ENCODE measurements at regions not wholly inside any gene's neighbourhood (a gene's known extent, or its start where the extent isn't known, plus 50 kb on each side); places are given as distances from the start of the nearest gene placed in this dataset.

- Histone ChIP-seq H3K9me3 (ENCODE audit: control insufficient read depth in 2 of 2, insufficient read depth in 1 of 2, low read depth in 1 of 2, low read length in 1 of 2) (peaks cover 0 to 5% of the 10 kb centered on the region in 2 donors), H3K36me3 (ENCODE audit: control insufficient read depth in 2 of 2, insufficient read depth in 2 of 2, low read length in 1 of 2) (no peaks in the 10 kb centered on the region), H3K4me1 (ENCODE audit: control insufficient read depth in 2 of 2, insufficient read depth in 2 of 2, low read length in 1 of 2) (peaks cover 0 to 3% of the 10 kb centered on the region in 2 donors), H3K27me3 (ENCODE audit: control insufficient read depth in 1 of 2, insufficient read depth in 2 of 2, low read length in 2 of 2) (no peaks in the 10 kb centered on the region), H3K27ac (ENCODE audit: low read depth in 2 of 2, low read length in 1 of 2) (no peak overlapping the region), H3K4me3 (ENCODE audit: low read depth in 1 of 2, low read length in 2 of 2) (no peak overlapping the region)
- WGBS, 2 donors: 73 to 77% methylated on average over 7 of the region's 7 CpGs
These were observed 358.4 kb downstream of the CTTN start for GRCh38 chr11:70756756-70757155.

DNA sequence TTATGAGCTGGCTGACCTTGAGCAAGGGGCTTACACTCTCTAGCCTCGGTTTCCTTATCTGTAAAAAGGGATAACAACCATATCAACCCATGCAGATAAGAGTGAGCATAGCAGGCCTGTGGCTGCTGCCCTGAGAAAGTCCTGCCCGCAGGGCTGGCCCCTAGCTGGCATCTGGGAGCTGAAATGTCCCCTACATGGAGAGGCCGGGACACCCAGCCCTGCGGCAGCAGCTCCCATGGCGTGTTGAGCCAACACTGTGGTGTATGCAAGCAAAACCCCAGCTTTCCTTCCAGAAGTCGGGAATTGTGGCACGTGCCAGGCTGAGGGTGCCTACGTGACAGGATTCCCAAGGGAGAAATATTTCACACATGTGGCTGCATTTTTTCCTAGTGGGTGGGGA is 358.9 kb downstream of the CTTN start:
- 79 to 84% methylated on average over 8 of the region's 8 CpGs for WGBS, 2 donors
- H3K9me3 ChIP-seq (ENCODE audit: control insufficient read depth in 2 of 2, insufficient read depth in 1 of 2, low read depth in 1 of 2, low read length in 1 of 2): peaks cover 0 to 5% of the 10 kb centered on the region in 2 donors
- H3K4me1 ChIP-seq (ENCODE audit: control insufficient read depth in 2 of 2, insufficient read depth in 2 of 2, low read length in 1 of 2): peaks cover 0 to 3% of the 10 kb centered on the region in 2 donors
- H3K4me3 ChIP-seq (ENCODE audit: low read depth in 1 of 2, low read length in 2 of 2): no peak overlapping the region
- no peaks in the 10 kb centered on the region for H3K27me3 ChIP-seq (ENCODE audit: control insufficient read depth in 1 of 2, insufficient read depth in 2 of 2, low read length in 2 of 2)
- no peak overlapping the region for H3K27ac ChIP-seq (ENCODE audit: low read depth in 2 of 2, low read length in 1 of 2)
- no peaks in the 10 kb centered on the region for H3K36me3 ChIP-seq (ENCODE audit: control insufficient read depth in 2 of 2, insufficient read depth in 2 of 2, low read length in 1 of 2)

- 90 to 91% methylated on average over 20 of the region's 20 CpGs for WGBS, 2 donors
- Histone ChIP-seq H3K9me3 (ENCODE audit: control insufficient read depth in 2 of 2, insufficient read depth in 1 of 2, low read depth in 1 of 2, low read length in 1 of 2) (peaks cover 0 to 5% of the 10 kb centered on the region in 2 donors), H3K27ac (ENCODE audit: low read depth in 2 of 2, low read length in 1 of 2) (no peak overlapping the region), H3K27me3 (ENCODE audit: control insufficient read depth in 1 of 2, insufficient read depth in 2 of 2, low read length in 2 of 2) (no peaks in the 10 kb centered on the region), H3K36me3 (ENCODE audit: control insufficient read depth in 2 of 2, insufficient read depth in 2 of 2, low read length in 1 of 2) (no peaks in the 10 kb centered on the region), H3K4me1 (ENCODE audit: control insufficient read depth in 2 of 2, insufficient read depth in 2 of 2, low read length in 1 of 2) (peaks cover 0 to 3% of the 10 kb centered on the region in 2 donors), H3K4me3 (ENCODE audit: low read depth in 1 of 2, low read length in 2 of 2) (no peak overlapping the region)
These were observed 359.9 kb downstream of the CTTN start for GRCh38 chr11:70758206-70758605.

DNA sequence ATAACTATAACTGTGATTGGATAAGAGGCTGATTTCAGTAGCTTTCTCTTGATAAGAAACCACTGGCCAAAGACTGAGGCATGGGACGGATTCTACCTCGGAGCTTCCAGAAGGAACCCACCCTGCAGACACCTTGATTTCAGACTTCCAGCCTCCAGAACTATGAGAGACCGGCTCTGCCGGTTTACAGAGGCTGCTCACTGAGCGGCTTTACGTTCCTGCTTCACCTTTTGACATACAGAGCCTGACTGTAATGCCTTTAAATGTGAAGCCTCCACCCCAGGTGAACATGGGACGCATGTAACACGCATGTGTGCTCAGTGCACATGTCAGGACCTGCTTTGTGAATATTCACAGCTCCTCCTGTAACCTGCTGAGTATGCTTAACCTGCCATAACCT is 361.5 kb downstream of the CTTN start:
- H3K9me3 ChIP-seq (ENCODE audit: control insufficient read depth in 2 of 2, insufficient read depth in 1 of 2, low read depth in 1 of 2, low read length in 1 of 2): peaks cover 0 to 5% of the 10 kb centered on the region in 2 donors
- WGBS, 2 donors: 82 to 90% methylated on average over 8 of the region's 8 CpGs

DNA sequence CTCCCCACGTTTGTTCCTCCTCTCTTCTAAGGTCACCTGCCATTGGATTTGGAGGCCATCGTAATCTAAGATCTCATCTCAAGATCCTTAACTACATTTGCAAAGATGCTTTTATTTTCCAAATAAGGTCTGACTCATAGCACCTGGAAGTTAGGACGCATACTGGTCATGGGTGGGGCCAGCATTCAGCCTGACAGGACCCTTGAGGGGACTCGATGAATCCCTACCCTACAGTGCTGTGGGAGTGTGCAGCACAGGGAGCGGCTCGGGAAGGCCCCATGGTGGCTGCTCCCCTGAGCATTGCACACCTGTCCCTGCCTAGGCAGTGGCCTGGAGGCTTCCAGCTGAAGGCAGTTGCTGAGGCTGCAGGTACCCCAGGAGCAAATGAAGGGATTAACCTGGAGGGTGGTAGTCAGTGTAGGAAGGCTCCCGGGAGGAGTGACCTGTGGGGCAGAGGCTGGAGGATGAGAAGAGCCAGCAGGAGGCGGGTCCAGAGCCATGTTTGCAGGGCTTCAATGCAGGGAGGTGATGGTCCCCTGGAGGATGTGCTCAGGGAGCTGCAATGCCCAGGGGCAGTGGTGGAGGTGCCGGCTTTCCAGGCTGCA is 362.2 kb downstream of the CTTN start:
- WGBS, 2 donors: 65 to 73% methylated on average over 8 to 9 of the region's 9 CpGs
- peaks cover 0 to 3% of the 10 kb centered on the region in 2 donors for H3K4me1 ChIP-seq (ENCODE audit: control insufficient read depth in 2 of 2, insufficient read depth in 2 of 2, low read length in 1 of 2)
- H3K4me3 ChIP-seq (ENCODE audit: low read depth in 1 of 2, low read length in 2 of 2): no peak overlapping the region
- H3K9me3 ChIP-seq (ENCODE audit: control insufficient read depth in 2 of 2, insufficient read depth in 1 of 2, low read depth in 1 of 2, low read length in 1 of 2): peaks cover 0 to 5% of the 10 kb centered on the region in 2 donors
- H3K27ac ChIP-seq (ENCODE audit: low read depth in 2 of 2, low read length in 1 of 2): no peak overlapping the region
- no peaks in the 10 kb centered on the region for H3K36me3 ChIP-seq (ENCODE audit: control insufficient read depth in 2 of 2, insufficient read depth in 2 of 2, low read length in 1 of 2)
- H3K27me3 ChIP-seq (ENCODE audit: control insufficient read depth in 1 of 2, insufficient read depth in 2 of 2, low read length in 2 of 2): no peaks in the 10 kb centered on the region

More for the DNA sequence above, 361.5 kb downstream of the CTTN start:
- Histone ChIP-seq H3K27ac (ENCODE audit: low read depth in 2 of 2, low read length in 1 of 2) (no peak overlapping the region), H3K36me3 (ENCODE audit: control insufficient read depth in 2 of 2, insufficient read depth in 2 of 2, low read length in 1 of 2) (no peaks in the 10 kb centered on the region), H3K4me3 (ENCODE audit: low read depth in 1 of 2, low read length in 2 of 2) (no peak overlapping the region), H3K27me3 (ENCODE audit: control insufficient read depth in 1 of 2, insufficient read depth in 2 of 2, low read length in 2 of 2) (no peaks in the 10 kb centered on the region), H3K4me1 (ENCODE audit: control insufficient read depth in 2 of 2, insufficient read depth in 2 of 2, low read length in 1 of 2) (peaks cover 0 to 3% of the 10 kb centered on the region in 2 donors)

DNA sequence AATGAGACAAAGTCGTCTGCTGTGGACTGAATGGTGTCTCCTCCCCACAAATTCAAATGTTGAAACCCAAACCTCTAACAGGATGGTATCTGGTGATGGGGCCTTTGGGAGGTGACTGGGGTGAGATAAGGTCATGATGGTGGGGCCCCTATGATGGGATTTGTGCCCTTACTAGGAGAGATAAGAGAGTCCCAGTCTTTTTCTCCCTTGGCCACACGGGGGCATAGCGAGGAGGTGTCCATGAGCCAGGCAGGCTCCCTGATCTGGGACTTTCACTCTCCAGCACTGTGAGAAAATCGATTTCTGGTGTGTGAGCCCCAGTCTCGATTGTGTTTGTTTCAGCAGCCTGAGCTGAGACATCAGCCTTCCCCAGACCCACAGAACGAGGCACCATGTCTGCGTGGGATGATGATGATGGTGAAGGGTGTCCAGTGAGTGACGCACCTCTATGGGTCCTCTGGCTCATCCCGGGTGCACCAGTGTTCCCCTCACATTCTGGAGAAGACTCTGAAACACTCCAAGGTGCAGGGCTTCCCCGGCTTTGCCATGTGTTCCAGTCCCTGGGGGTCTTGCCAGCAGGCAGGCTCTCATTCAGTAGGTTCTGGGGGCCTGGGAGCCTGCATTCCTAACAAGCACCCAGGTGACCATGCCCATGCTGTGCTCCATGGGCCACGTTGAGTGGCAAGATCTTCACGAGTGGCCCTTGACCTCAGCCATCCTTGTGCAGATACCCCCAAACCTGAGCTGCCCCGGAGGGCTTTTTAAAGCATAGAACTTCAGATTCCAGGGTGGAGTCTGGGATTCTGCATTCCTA is 363.0 kb downstream of the CTTN start:
- Histone ChIP-seq H3K9me3 (ENCODE audit: control insufficient read depth in 2 of 2, insufficient read depth in 1 of 2, low read depth in 1 of 2, low read length in 1 of 2) (peaks cover 0 to 5% of the 10 kb centered on the region in 2 donors), H3K36me3 (ENCODE audit: control insufficient read depth in 2 of 2, insufficient read depth in 2 of 2, low read length in 1 of 2) (no peaks in the 10 kb centered on the region), H3K27me3 (ENCODE audit: control insufficient read depth in 1 of 2, insufficient read depth in 2 of 2, low read length in 2 of 2) (no peaks in the 10 kb centered on the region), H3K27ac (ENCODE audit: low read depth in 2 of 2, low read length in 1 of 2) (no peak overlapping the region), H3K4me1 (ENCODE audit: control insufficient read depth in 2 of 2, insufficient read depth in 2 of 2, low read length in 1 of 2) (peaks cover 0 to 3% of the 10 kb centered on the region in 2 donors), H3K4me3 (ENCODE audit: low read depth in 1 of 2, low read length in 2 of 2) (no peak overlapping the region)
- 87 to 94% methylated on average over 13 of the region's 13 CpGs for WGBS, 2 donors

- 78 to 84% methylated on average over 11 of the region's 11 CpGs for WGBS, 2 donors
- H3K36me3 ChIP-seq (ENCODE audit: control insufficient read depth in 2 of 2, insufficient read depth in 2 of 2, low read length in 1 of 2): no peaks in the 10 kb centered on the region
- H3K9me3 ChIP-seq (ENCODE audit: control insufficient read depth in 2 of 2, insufficient read depth in 1 of 2, low read depth in 1 of 2, low read length in 1 of 2): peaks cover 0 to 5% of the 10 kb centered on the region in 2 donors
- H3K27me3 ChIP-seq (ENCODE audit: control insufficient read depth in 1 of 2, insufficient read depth in 2 of 2, low read length in 2 of 2): no peaks in the 10 kb centered on the region
- no peak overlapping the region for H3K4me3 ChIP-seq (ENCODE audit: low read depth in 1 of 2, low read length in 2 of 2)
- H3K4me1 ChIP-seq (ENCODE audit: control insufficient read depth in 2 of 2, insufficient read depth in 2 of 2, low read length in 1 of 2): peaks cover 0 to 3% of the 10 kb centered on the region in 2 donors
- no peak overlapping the region for H3K27ac ChIP-seq (ENCODE audit: low read depth in 2 of 2, low read length in 1 of 2)
These were observed 363.6 kb downstream of the CTTN start for GRCh38 chr11:70761908-70762337.

- Histone ChIP-seq H3K4me3 (ENCODE audit: low read depth in 1 of 2, low read length in 2 of 2) (no peak overlapping the region), H3K4me1 (ENCODE audit: control insufficient read depth in 2 of 2, insufficient read depth in 2 of 2, low read length in 1 of 2) (peaks cover 0 to 3% of the 10 kb centered on the region in 2 donors), H3K9me3 (ENCODE audit: control insufficient read depth in 2 of 2, insufficient read depth in 1 of 2, low read depth in 1 of 2, low read length in 1 of 2) (peaks cover 0 to 5% of the 10 kb centered on the region in 2 donors), H3K36me3 (ENCODE audit: control insufficient read depth in 2 of 2, insufficient read depth in 2 of 2, low read length in 1 of 2) (no peaks in the 10 kb centered on the region), H3K27me3 (ENCODE audit: control insufficient read depth in 1 of 2, insufficient read depth in 2 of 2, low read length in 2 of 2) (no peaks in the 10 kb centered on the region), H3K27ac (ENCODE audit: low read depth in 2 of 2, low read length in 1 of 2) (no peak overlapping the region)
- WGBS, 2 donors: 84 to 94% methylated on average over 7 of the region's 7 CpGs
These were observed 364.5 kb downstream of the CTTN start for GRCh38 chr11:70762810-70763209.

GRCh38 chr11:70763606-70764005 is 365.3 kb downstream of the CTTN start:
- H3K27ac ChIP-seq (ENCODE audit: low read depth in 2 of 2, low read length in 1 of 2): no peak overlapping the region
- H3K4me1 ChIP-seq (ENCODE audit: control insufficient read depth in 2 of 2, insufficient read depth in 2 of 2, low read length in 1 of 2): peaks cover 0 to 3% of the 10 kb centered on the region in 2 donors
- H3K4me3 ChIP-seq (ENCODE audit: low read depth in 1 of 2, low read length in 2 of 2): no peak overlapping the region
- no peaks in the 10 kb centered on the region for H3K27me3 ChIP-seq (ENCODE audit: control insufficient read depth in 1 of 2, insufficient read depth in 2 of 2, low read length in 2 of 2)
- peaks cover 0 to 5% of the 10 kb centered on the region in 2 donors for H3K9me3 ChIP-seq (ENCODE audit: control insufficient read depth in 2 of 2, insufficient read depth in 1 of 2, low read depth in 1 of 2, low read length in 1 of 2)
- H3K36me3 ChIP-seq (ENCODE audit: control insufficient read depth in 2 of 2, insufficient read depth in 2 of 2, low read length in 1 of 2): no peaks in the 10 kb centered on the region
- 76 to 86% methylated on average over 3 of the region's 3 CpGs for WGBS, 2 donors

All from esophagus (tissue), 2 donors.